Epithelial cell of proximal tubule (primary cell): ENCODE measurements at regions not wholly inside any gene's neighbourhood (a gene's known extent, or its start where the extent isn't known, plus 50 kb on each side); places are given as distances from the start of the nearest gene placed in this dataset.

Experiments used
- DNase-seq: peaks from one replicate; pipeline ENCODE4 v3.0.0-alpha.2; 2011; ENCODE audit warnings: low read depth
- H3K4me3 ChIP-seq: 2 replicates; pipeline ENCODE4 v1.5.1; 2011; ENCODE audit warnings: low read depth, mild to moderate bottlenecking, low read length
- TF ChIP-seq, protein P1 (sequence below): conservative IDR thresholded peaks from 2 replicates; pipeline ENCODE4 v1.5.1; 2012; ENCODE audit warnings: low read depth, mild to moderate bottlenecking, low read length

DNA sequence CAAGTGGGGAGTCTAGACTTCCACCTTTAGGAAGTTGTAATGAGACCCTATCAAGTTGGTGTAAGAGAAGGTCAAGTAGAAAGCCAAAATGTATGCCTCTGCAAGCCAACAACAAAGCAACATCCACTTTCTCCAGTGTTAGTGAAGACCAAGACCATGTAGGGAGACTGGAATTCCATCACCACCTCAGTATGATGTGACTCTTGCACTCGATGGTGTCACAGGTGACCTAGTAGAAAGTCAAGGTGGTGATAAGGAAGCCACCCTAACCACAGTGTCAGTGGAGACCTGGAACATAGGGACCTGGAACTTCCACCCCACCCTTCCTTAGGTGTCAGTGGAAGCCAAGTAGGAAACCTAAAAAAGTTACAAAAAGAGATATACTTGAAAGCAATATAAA is 278.1 kb upstream of the KCNMB2 start:
- DNase-seq = no peak
- TF ChIP-seq, protein P1, sequence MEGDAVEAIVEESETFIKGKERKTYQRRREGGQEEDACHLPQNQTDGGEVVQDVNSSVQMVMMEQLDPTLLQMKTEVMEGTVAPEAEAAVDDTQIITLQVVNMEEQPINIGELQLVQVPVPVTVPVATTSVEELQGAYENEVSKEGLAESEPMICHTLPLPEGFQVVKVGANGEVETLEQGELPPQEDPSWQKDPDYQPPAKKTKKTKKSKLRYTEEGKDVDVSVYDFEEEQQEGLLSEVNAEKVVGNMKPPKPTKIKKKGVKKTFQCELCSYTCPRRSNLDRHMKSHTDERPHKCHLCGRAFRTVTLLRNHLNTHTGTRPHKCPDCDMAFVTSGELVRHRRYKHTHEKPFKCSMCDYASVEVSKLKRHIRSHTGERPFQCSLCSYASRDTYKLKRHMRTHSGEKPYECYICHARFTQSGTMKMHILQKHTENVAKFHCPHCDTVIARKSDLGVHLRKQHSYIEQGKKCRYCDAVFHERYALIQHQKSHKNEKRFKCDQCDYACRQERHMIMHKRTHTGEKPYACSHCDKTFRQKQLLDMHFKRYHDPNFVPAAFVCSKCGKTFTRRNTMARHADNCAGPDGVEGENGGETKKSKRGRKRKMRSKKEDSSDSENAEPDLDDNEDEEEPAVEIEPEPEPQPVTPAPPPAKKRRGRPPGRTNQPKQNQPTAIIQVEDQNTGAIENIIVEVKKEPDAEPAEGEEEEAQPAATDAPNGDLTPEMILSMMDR = no peak
- no peak overlapping the region for H3K4me3 ChIP-seq

DNA sequence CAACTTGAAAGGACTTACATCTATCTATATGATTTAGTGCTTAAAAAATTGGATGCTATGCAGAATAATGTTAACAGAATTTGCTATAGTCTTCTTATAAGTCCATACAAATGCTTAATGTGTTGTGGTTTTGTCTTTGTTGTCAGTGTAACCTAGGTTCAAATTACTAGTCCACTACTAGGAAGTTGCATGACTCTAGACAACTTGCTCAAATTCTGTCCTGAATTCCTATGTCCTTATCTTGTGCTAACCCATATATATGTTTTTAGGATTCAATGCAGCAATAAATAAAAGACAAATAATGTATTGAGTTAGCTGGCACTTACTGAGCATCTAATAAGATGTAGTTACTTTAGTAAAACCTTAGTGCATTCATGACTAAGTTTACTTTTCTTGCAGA is 276.5 kb upstream of the KCNMB2 start:
- no peak overlapping the region for H3K4me3 ChIP-seq
- TF ChIP-seq, protein P1 = no peak
- DNase-seq = no peak

DNA sequence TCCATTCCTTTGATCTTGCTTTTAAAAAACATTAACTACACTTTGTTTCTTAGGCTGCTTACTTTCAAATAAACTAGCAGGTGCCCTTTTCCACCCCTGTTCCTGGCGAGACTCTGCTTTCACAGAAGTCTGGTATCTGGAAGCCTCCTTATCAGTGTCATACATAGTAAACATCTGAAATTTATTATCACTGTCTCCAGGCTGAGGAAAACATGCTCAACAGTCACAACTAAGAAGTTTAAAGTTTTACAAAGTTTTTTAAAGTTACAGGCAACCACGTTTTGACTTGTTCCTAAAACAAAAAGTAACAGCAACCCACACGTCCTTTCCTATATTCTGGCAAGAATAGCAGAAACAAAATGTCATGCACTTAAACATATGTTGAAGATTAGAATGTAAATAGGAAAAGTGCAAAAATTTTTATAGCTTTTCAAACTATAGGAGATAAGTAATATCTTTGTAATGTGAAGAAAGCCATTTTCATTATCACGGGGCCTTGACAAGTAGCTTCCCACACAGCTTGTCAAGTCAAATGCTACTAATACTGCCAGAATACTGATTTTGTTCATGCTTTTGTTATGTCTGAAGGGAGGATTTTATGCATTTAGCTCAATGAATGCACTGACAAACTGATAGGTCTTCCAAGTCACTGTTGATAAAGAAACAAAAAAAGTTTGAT is 275.2 kb upstream of the KCNMB2 start:
- no peak overlapping the region for H3K4me3 ChIP-seq
- TF ChIP-seq, protein P1 = no peak
- DNase-seq = no peak

DNA sequence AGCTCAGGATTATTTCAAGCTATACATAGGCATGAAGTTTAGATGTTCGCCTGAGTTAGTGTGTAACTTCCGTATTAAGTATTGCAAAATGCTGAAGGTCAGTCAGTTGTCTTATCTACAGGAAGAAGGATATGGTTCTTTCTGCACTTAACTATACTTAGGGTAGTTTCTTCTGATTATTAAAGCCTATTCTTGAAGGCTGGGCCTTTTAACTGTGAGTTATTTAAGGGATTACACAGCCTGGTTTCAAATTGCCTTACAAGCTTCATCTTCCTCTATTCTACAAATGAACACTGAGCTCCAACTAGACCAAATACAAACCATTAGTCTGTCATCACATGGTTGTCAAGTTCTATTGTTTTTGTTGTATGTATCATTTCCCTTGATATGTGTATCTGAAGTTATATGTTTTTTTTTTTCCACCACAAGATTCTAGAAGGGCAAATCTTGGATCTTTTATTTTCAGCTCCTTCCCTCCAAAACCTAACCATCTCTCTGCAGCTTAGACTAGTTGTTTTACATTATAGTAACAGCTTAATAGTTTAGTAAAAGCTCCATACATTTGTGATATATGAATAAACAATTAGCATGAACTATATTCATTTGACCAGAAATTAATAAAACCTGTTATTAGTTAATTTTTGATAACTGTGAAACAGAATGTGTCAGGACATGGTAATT is 272.9 kb upstream of the KCNMB2 start:
- TF ChIP-seq, protein P1 = no peak
- no peak for DNase-seq
- H3K4me3 ChIP-seq = no peak overlapping the region

DNA sequence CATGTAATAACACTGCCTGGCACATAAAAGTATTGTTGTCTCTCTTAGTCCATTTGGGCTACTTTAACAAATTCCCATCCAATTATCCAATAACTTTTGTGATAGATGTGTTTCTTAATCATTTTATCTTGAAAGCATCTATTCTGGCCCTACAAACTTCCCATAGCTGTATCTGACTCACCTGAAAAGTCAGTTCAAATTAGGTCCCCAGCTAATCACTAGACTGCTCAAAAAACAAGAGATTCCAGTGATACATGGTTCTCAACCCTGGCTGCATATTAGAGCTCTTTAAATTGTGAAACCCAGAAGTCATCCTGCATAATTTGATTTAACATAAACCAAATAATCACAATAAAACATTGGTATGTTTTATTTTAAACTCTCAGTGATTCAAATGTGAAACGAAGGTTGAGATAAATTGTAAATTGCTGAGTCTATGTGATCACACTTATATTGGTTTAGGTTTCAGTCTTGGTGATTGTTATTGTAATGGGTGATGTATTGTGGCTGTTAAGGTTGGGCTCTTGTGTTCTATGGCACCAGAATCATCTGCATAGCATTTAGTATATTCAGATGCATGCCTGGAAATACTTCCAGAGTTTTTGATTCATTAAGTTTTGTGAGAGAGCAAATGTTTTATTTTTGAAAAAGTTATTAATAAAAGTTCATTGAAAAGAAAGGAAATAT is 268.9 kb upstream of the KCNMB2 start:
- TF ChIP-seq, protein P1 = no peak
- no peak overlapping the region for H3K4me3 ChIP-seq
- no peak for DNase-seq

DNA sequence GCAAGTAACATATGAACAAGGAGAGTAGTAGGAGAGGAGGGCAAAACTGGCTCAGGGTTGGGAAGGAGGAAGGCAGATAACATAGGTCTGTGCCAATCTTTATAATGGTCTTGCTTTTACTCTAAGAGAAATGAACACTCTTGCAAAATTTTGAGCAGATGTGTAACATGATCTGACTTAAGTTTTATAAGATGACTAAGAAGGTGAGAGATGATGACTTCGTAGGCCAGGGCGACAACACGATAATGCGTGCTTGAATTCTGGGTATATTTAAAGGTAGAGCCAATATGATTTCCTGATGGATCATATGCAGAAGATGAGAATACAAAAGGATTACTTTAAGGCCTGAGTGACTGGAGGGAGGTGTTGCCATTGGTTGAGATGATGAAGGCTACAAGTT is 265.4 kb upstream of the KCNMB2 start:
- TF ChIP-seq, protein P1 = no peak
- no peak for DNase-seq
- no peak overlapping the region for H3K4me3 ChIP-seq
